Mesendoderm (in vitro differentiated cells): ENCODE measurements at regions not wholly inside any gene's neighbourhood (a gene's known extent, or its start where the extent isn't known, plus 50 kb on each side); places are given as distances from the start of the nearest gene placed in this dataset.

ENCODE experiments used
- DNase-seq: peaks from one replicate; pipeline ENCODE4 v3.0.0; 2013
- H2AK5ac ChIP-seq: 2 replicates; pipeline ENCODE4 v1.6.1; 2013; ENCODE audit warnings: low read length, inconsistent platforms
- H2BK120ac ChIP-seq: 2 replicates; pipeline ENCODE4 v1.6.1; 2013; ENCODE audit warnings: low read depth, mild to moderate bottlenecking, low read length, moderate library complexity, mixed read lengths
- H2BK15ac ChIP-seq: replicated peaks from 2 replicates; pipeline ENCODE4 v1.6.1; 2013; ENCODE audit warnings: low read depth, mild to moderate bottlenecking, moderate library complexity
- H2BK5ac ChIP-seq: 2 replicates; pipeline ENCODE4 v1.6.1; 2013; ENCODE audit warnings: low read length, inconsistent platforms
- H3K18ac ChIP-seq: 2 replicates; pipeline ENCODE4 v1.6.1; 2013; ENCODE audit warnings: mild to moderate bottlenecking, low read length, mixed read lengths
- H3K23ac ChIP-seq: one replicate; pipeline ENCODE4 v1.6.1; 2013; ENCODE audit warnings: low read length
- H3K27ac ChIP-seq: 2 replicates; pipeline ENCODE4 v1.5.1; 2013; ENCODE audit warnings: low read depth, mild to moderate bottlenecking, inconsistent platforms, low read length, moderate library complexity
- H3K27me3 ChIP-seq: 2 replicates; pipeline ENCODE4 v1.6.1; 2013; ENCODE audit warnings: low read length, control low read depth, mild to moderate bottlenecking, inconsistent platforms; ENCODE audit not compliant: insufficient read depth, poor library complexity
- H3K36me3 ChIP-seq: 2 replicates; pipeline ENCODE4 v1.6.1; 2013; ENCODE audit warnings: low read length, inconsistent platforms; ENCODE audit not compliant: control insufficient read depth, insufficient read depth
- H3K4ac ChIP-seq: one replicate; pipeline ENCODE4 v1.6.1; 2013; ENCODE audit warnings: low read depth, mild to moderate bottlenecking, low read length, moderate library complexity
- H3K4me1 ChIP-seq: 2 replicates; pipeline ENCODE4 v1.6.1; 2013; ENCODE audit warnings: low read depth, low read length, inconsistent platforms; ENCODE audit not compliant: control insufficient read depth
- H3K4me2 ChIP-seq: 2 replicates; pipeline ENCODE4 v1.6.1; 2013; ENCODE audit warnings: low read length
- H3K4me3 ChIP-seq: 2 replicates; pipeline ENCODE4 v1.5.1; 2013; ENCODE audit warnings: mild to moderate bottlenecking, low read length
- H3K56ac ChIP-seq: one replicate; pipeline ENCODE4 v1.6.1; 2013; ENCODE audit warnings: low read length
- H3K79me1 ChIP-seq: 2 replicates; pipeline ENCODE4 v1.6.1; 2013; ENCODE audit warnings: low read length, inconsistent platforms
- H3K79me2 ChIP-seq: 2 replicates; pipeline ENCODE4 v1.6.1; 2013; ENCODE audit warnings: mild to moderate bottlenecking, low read length; ENCODE audit not compliant: control insufficient read depth, insufficient read depth
- H3K9ac ChIP-seq: 2 replicates; pipeline ENCODE4 v1.6.1; 2013; ENCODE audit warnings: low read length, inconsistent platforms
- H4K5ac ChIP-seq: one replicate; pipeline ENCODE4 v1.6.1; 2013; ENCODE audit warnings: low read length
- H4K8ac ChIP-seq: one replicate; pipeline ENCODE4 v1.6.1; 2013; ENCODE audit warnings: low read depth, mild to moderate bottlenecking, control low read depth, low read length, moderate library complexity
- WGBS: extraction: QIAGEN DNeasy Blood & Tissue Kit; methylation state at CpG from one replicate; pipeline ENCODE4 v1.1.7; 2013; ENCODE audit warnings: low lambda C conversion rate, missing lambda C conversion rate; ENCODE audit not compliant: insufficient coverage; ENCODE audit errors: extremely low coverage; 5-methylcytosine and 5-hydroxymethylcytosine counted together

GRCh38 chr4:8685831-8686230, 93.3 kb downstream of the CPZ start:
- no peak overlapping the region for H3K18ac ChIP-seq
- no peak overlapping the region for H3K27ac ChIP-seq
- H2BK15ac ChIP-seq = no peak overlapping the region
- H3K9ac ChIP-seq = no peak overlapping the region
- DNase-seq = no peak
- H3K56ac ChIP-seq = no peak overlapping the region
- no peak overlapping the region for H4K8ac ChIP-seq
- no peak overlapping the region for H2BK120ac ChIP-seq
- no peaks in the 10 kb centered on the region for H3K4me1 ChIP-seq
- no peak overlapping the region for H3K4me2 ChIP-seq
- no peaks in the 10 kb centered on the region for H3K36me3 ChIP-seq
- WGBS = no CpG with 5 or more reads among the region's 6 CpGs
- no peaks in the 10 kb centered on the region for H3K27me3 ChIP-seq
- no peaks in the 10 kb centered on the region for H3K79me1 ChIP-seq
- no peak overlapping the region for H3K4ac ChIP-seq
- H4K5ac ChIP-seq = no peak overlapping the region
- H3K23ac ChIP-seq = no peak overlapping the region
- H2AK5ac ChIP-seq = no peak overlapping the region
- H2BK5ac ChIP-seq = no peak overlapping the region
- H3K4me3 ChIP-seq = no peak overlapping the region
- H3K79me2 ChIP-seq = no peaks in the 10 kb centered on the region

GRCh38 chr4:8683462-8683861, 90.9 kb downstream of the CPZ start:
- H3K36me3 ChIP-seq = no peaks in the 10 kb centered on the region
- no peak overlapping the region for H2AK5ac ChIP-seq
- 100% methylated on average over 1 of the region's 5 CpGs for WGBS
- H3K27me3 ChIP-seq = no peaks in the 10 kb centered on the region
- no peaks in the 10 kb centered on the region for H3K79me1 ChIP-seq
- H3K23ac ChIP-seq = no peak overlapping the region
- no peak overlapping the region for H3K4me2 ChIP-seq
- no peaks in the 10 kb centered on the region for H3K79me2 ChIP-seq
- H4K8ac ChIP-seq = no peak overlapping the region
- no peak overlapping the region for H2BK5ac ChIP-seq
- no peak overlapping the region for H2BK120ac ChIP-seq
- no peak for DNase-seq
- no peak overlapping the region for H3K18ac ChIP-seq
- no peak overlapping the region for H3K27ac ChIP-seq
- no peak overlapping the region for H4K5ac ChIP-seq
- H3K4me1 ChIP-seq = no peaks in the 10 kb centered on the region
- no peak overlapping the region for H3K9ac ChIP-seq
- no peak overlapping the region for H2BK15ac ChIP-seq
- H3K4me3 ChIP-seq = no peak overlapping the region
- no peak overlapping the region for H3K4ac ChIP-seq
- no peak overlapping the region for H3K56ac ChIP-seq

- H3K56ac ChIP-seq = no peak overlapping the region
- no peak overlapping the region for H3K9ac ChIP-seq
- H3K18ac ChIP-seq = no peak overlapping the region
- no peaks in the 10 kb centered on the region for H3K27me3 ChIP-seq
- H4K5ac ChIP-seq = no peak overlapping the region
- no peak for DNase-seq
- no peak overlapping the region for H2AK5ac ChIP-seq
- no peak overlapping the region for H3K4ac ChIP-seq
- no peak overlapping the region for H4K8ac ChIP-seq
- no peaks in the 10 kb centered on the region for H3K79me1 ChIP-seq
- H3K4me3 ChIP-seq = no peak overlapping the region
- WGBS = no CpG with 5 or more reads among the region's 10 CpGs
- no peak overlapping the region for H3K27ac ChIP-seq
- H2BK5ac ChIP-seq = no peak overlapping the region
- H3K4me2 ChIP-seq = no peak overlapping the region
- no peaks in the 10 kb centered on the region for H3K36me3 ChIP-seq
- H2BK15ac ChIP-seq = no peak overlapping the region
- no peaks in the 10 kb centered on the region for H3K79me2 ChIP-seq
- H3K4me1 ChIP-seq = no peaks in the 10 kb centered on the region
- no peak overlapping the region for H3K23ac ChIP-seq
- no peak overlapping the region for H2BK120ac ChIP-seq
Measured at GRCh38 chr4:8682725-8683124, 90.2 kb downstream of the CPZ start.

GRCh38 chr4:8682296-8682695, 89.7 kb downstream of the CPZ start:
- H3K18ac ChIP-seq = no peak overlapping the region
- H3K4ac ChIP-seq = no peak overlapping the region
- H2AK5ac ChIP-seq = no peak overlapping the region
- H3K9ac ChIP-seq = no peak overlapping the region
- WGBS = no CpG with 5 or more reads among the region's 4 CpGs
- no peak overlapping the region for H3K4me3 ChIP-seq
- H3K4me2 ChIP-seq = no peak overlapping the region
- no peaks in the 10 kb centered on the region for H3K4me1 ChIP-seq
- no peak for DNase-seq
- H4K8ac ChIP-seq = no peak overlapping the region
- H3K79me2 ChIP-seq = no peaks in the 10 kb centered on the region
- H3K27me3 ChIP-seq = no peaks in the 10 kb centered on the region
- H3K27ac ChIP-seq = no peak overlapping the region
- H3K36me3 ChIP-seq = no peaks in the 10 kb centered on the region
- no peak overlapping the region for H4K5ac ChIP-seq
- no peaks in the 10 kb centered on the region for H3K79me1 ChIP-seq
- no peak overlapping the region for H3K23ac ChIP-seq
- no peak overlapping the region for H2BK5ac ChIP-seq
- H2BK120ac ChIP-seq = no peak overlapping the region
- H3K56ac ChIP-seq = no peak overlapping the region
- no peak overlapping the region for H2BK15ac ChIP-seq

DNA sequence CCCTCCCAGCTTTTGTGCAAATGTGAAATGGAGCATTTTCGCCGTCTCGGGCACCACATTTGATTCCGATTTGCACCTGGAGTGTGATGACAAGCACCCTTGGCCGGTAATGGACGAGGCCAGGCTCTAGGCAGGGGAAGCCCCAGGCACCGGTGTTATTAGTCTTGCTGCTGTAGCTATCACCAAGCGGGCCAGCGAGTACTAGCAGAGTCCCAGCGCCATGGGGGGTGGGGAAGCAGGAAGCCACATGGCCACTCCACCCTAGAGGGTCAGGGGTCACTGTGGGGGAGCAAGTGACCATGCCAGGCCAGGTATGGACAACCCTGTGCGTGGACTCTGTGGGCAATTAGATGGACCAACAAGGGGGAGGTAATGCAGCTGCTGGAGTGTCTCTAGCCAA, 88.8 kb downstream of the CPZ start:
- no peak overlapping the region for H2BK120ac ChIP-seq

DNA sequence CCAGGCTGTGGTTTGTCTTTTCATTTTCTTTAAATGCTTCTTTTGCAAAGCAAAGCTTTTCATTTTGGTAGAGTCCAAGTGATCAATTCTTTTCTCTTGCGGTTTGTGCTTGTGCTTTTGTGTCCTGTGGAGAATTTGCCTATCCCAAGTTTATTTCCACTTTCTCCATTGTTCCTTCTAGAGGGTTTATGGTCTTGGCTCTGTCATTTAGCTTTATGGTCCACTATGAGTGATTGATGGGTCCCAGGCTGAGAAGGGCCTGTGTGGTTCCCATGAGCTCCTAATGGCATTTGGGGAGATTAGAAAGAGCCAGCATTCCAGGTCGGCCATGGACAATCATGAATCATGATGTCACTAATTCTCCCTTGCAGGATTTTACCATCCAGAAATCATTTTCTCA, 86.5 kb downstream of the CPZ start:
- WGBS = no CpG with 5 or more reads among the region's 2 CpGs
- Histone ChIP-seq H2BK15ac (no peak overlapping the region), H3K23ac (no peak overlapping the region), H3K4ac (no peak overlapping the region), H3K4me1 (no peaks in the 10 kb centered on the region), H2AK5ac (no peak overlapping the region), H3K79me2 (no peaks in the 10 kb centered on the region), H3K56ac (no peak overlapping the region), H3K36me3 (no peaks in the 10 kb centered on the region), H3K4me3 (no peak overlapping the region), H3K27ac (no peak overlapping the region), H3K9ac (no peak overlapping the region), H2BK5ac (no peak overlapping the region), H3K4me2 (no peak overlapping the region), H4K8ac (no peak overlapping the region), H4K5ac (no peak overlapping the region), H2BK120ac (no peak overlapping the region), H3K27me3 (no peaks in the 10 kb centered on the region), H3K79me1 (no peaks in the 10 kb centered on the region), H3K18ac (no peak overlapping the region)
- DNase-seq = no peak

More for the DNA sequence above, 88.8 kb downstream of the CPZ start:
- no peaks in the 10 kb centered on the region for H3K36me3 ChIP-seq
- H3K56ac ChIP-seq = no peak overlapping the region
- H3K27me3 ChIP-seq = no peaks in the 10 kb centered on the region
- no peak overlapping the region for H3K4me2 ChIP-seq
- H4K8ac ChIP-seq = no peak overlapping the region
- no peaks in the 10 kb centered on the region for H3K4me1 ChIP-seq
- no peak overlapping the region for H2AK5ac ChIP-seq
- H3K4me3 ChIP-seq = no peak overlapping the region
- H3K18ac ChIP-seq = no peak overlapping the region
- H2BK15ac ChIP-seq = no peak overlapping the region
- H4K5ac ChIP-seq = no peak overlapping the region
- no peaks in the 10 kb centered on the region for H3K79me2 ChIP-seq
- H3K4ac ChIP-seq = no peak overlapping the region
- no peaks in the 10 kb centered on the region for H3K79me1 ChIP-seq
- H3K27ac ChIP-seq = no peak overlapping the region
- H2BK5ac ChIP-seq = no peak overlapping the region
- no peak overlapping the region for H3K9ac ChIP-seq
- no peak overlapping the region for H3K23ac ChIP-seq
- WGBS = no CpG with 5 or more reads among the region's 11 CpGs
- no peak for DNase-seq
